ENCODE measurements at regions not wholly inside any gene's neighbourhood (a gene's known extent, or its start where the extent isn't known, plus 50 kb on each side); places are given as distances from the start of the nearest gene placed in this dataset.

DNA sequence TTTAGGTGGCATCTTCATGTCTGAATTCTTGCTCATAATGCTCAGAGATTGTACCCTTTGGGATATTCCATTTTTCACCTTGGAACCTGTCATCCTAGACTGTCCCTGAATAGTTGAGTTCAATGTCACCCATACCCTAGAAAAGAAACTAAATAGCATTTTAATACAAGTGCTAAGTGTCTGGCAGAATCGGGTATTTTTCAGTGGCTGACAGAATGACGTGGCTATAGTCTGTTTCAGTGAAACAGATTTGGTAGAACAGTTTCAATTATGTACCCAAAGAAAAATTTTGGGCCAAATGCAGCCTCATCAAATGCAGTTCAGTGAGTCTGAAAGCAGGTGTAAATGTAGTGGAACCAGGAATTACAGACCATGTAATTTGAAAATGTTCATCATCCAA is 1041.2 kb downstream of the DTWD2 start:
- no peak for DNase-seq (ENCODE audit: low read depth, low spot score)

DNA sequence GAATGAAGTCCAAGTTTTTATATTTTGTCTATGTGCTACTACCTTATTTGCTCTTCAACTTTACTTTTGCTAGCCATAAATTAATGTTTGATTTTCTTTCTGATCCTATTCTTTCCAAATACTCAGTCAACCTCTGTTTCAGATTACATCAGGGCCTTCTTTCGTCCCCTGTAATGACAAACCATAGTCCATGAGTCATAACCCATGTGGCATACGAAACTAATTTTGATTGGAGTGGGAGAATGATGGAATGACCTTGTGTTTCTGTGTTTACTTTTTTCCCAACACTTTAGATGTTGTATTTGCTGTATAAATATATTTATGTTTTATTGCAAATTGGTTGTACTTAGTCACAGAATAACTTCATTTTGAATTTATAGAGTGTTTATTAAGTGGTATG is 1043.1 kb downstream of the DTWD2 start:
- DNase-seq (ENCODE audit: low read depth, low spot score): no peak

- DNase-seq (ENCODE audit: low read depth, low spot score): no peak
These were observed 1044.8 kb downstream of the DTWD2 start for GRCh38 chr5:117943541-117943940.

DNA sequence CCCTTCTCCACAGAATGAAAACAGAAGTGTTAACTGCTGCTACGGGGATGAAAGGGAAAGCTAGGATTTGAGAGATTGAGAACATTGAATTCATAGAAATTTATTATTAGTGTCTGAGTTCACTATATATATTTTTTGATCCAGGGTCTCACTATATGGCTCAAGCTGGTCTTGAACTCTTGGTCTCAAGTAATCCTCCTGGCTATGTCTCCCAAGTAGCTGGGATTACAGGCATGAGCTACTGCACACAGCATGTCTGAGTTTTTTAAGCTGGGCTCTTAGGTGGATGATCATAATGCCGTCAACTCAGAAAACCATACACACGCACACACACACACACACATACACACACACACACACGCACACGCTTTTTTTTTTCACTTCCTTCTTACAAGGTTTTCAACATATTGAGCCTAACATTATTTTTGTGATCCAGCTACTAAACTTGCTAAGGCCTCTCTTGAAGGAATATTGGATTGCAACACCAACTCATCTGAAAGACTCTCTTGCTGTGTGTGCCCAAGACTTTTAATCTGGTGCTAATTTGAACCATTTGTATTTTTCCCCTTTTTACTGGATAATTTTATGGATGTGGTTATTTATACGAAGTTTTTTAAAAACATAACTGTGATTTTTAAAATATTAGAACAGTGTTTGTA is 1045.4 kb downstream of the DTWD2 start:
- DNase-seq (ENCODE audit: low read depth, low spot score): no peak

DNA sequence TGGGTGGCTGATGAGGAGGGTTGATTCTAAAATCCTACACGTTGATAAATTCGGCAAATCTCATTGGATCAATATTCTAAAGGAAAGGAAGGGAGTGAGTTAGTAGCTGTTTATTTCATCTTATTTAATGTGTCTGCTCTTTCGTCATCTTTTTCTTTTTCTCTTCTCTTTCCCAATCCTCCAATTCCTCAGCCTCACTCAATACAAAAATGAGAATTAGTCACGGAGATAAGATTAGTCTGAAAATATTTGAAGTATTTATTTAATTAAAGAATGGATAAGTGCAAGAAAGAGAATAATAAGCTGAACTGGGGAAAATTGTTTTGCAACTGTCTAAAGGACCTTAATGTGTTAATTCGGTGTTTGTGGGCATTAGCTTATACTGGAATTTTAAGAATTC is 1095.1 kb downstream of the DTWD2 start:
- no peak for DNase-seq (ENCODE audit: low read depth, low spot score)

GRCh38 chr5:117892360-117892759 is 1096.0 kb downstream of the DTWD2 start:
- DNase-seq (ENCODE audit: low read depth, low spot score): no peak

- no peak for DNase-seq (ENCODE audit: low read depth, low spot score)
These were observed 1098.8 kb downstream of the DTWD2 start for GRCh38 chr5:117889596-117889995.

DNA sequence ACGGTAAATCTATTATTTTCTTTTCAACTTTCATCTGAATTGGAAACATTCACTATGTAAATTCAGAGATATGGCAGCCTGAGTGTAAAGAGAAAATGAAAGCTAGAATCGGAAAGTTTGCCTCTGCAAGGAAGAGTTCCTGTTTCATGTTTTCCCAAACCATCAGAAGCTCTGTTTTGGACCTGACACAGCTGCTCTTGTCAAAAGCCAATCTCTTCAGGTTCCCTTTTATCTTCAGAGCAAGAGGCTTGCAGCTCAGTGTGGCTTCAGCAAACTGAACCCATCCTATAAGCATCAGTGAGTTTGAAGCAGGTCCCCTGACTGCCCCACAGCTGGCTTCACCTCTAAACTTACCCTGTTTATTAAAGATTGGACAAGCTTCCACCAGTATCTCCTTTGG is 1099.7 kb downstream of the DTWD2 start:
- DNase-seq (ENCODE audit: low read depth, low spot score): no peak

DNA sequence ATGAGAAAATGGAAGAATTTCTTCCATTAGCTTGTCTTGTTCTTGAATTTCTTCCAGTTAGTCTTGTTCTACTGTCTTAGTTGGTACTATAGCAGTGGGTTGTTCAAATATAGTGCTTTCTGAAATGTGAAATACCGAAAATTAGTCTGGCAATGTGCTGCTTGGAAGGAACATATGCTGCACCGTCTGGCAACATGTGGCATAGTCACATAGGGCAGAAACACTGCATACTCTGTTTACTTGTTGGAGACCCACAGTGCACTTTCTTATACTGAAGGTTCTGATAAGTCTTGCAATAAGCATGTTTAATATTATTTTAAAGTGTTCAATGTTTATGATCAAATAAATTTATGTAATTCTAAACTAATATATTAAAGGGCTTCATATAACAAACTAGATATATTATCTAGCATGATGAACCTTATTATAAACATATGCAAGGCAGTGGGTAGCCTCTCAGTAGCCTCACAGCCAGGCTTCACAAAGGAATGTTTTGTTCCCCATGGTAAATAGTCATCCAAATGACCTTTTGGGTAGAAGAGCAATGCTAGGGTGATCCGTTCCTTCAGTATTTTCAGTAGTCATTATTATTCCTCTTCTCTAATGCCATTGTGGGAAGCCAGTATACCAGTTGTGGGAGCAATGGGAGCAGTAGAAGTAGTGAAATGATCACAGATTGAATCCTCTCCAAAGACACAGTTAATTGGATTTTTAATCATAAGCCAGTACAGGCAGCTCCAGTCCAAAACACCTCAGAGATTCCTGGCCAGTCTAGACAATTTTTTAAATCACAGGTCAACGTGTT is 1106.7 kb downstream of the DTWD2 start:
- DNase-seq (ENCODE audit: low read depth, low spot score): no peak

DNA sequence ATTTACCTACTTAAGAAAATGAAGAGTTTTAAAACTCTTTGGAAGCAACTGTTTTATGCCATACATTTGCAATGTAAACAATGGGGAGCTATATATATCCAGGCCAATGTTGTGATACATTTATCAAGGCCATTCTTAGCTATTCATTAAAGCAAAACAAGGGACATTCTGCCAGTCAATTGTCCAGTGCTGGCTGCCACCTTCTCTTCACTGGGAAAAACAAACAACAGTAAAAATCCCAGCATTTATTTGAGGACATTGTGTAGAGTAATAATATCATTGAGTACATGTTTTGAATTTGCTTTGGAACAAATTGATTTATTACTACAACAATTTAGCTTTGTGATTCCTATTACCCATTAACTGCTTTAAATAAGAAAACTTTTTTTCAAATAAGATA is 1107.4 kb downstream of the DTWD2 start:
- no peak for DNase-seq (ENCODE audit: low read depth, low spot score)

DNA sequence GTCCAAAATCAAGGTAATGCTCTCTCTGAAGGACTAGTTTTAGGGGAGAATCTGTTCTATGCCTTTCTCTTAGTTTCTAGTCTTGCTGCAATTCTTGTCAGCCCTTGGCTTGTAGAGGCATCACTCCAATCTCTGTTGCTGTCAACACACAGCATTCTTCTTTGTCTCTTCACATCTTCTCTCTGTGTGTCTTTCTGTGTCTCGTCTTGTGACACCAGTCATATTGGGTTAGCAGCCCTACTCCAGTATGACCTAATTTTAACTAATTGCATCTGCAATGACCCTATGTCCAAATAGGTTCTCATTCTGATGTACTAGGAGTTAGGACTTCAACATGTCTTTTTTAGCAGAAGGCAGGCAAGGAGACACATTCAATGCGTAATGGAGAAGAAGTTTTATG is 1110.6 kb downstream of the DTWD2 start:
- DNase-seq (ENCODE audit: low read depth, low spot score): no peak

GRCh38 chr5:117872798-117873368 is 1115.5 kb downstream of the DTWD2 start:
- DNase-seq (ENCODE audit: low read depth, low spot score): no peak

DNA sequence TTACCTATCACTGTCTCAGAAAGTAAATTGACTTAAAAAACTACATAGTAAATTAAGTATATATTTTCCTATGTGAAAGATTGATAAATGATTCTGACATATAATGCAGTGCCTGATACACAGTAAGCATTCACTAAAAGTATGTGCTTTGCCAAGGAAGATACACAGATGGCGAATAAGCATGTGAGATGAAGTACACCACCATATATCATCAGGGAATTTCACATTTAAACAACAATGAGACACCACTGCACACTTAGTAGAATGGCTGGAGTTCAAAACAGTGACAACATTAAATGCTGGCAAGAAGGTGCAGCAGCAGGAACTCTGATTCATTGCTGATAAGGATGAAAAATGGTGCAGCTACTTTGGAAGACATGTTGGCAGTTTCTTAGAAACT is 1118.8 kb downstream of the DTWD2 start:
- no peak for DNase-seq (ENCODE audit: low read depth, low spot score)

DNA sequence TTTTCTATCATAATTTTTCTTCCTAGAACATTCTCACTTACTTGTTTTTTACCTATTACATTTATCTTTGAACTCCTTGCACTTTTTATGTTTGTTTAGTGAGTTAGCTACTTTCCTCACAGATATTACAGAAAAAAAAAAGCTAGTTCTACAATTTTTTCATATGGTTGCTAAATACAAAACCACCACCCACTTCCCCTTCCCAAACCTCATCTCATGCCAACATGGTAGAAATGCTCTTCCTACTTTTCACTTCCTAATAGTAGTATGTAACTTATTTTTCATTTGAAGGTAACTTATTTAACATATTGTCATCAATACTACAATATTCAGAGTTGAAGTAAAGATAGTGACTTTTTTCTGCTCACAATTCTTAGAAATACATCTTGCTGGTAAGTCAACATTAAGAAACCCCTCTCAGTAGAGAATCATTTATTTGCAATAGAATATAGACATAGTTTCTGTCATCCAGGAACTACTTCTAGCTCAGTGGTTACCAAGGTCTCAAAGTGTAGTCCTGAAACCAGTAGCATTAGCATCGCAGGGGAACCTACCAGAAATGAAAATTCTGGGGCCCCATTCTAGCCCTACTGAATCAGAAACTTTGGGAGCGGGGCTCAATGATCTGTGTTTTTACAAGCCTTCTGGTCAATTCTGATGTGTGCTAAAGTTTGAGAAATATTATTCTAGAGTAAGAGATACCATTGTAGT is 1124.6 kb downstream of the DTWD2 start:
- no peak for DNase-seq (ENCODE audit: low read depth, low spot score)

GRCh38 chr5:117860550-117860949 is 1127.8 kb downstream of the DTWD2 start:
- no peak for DNase-seq (ENCODE audit: low read depth, low spot score)

DNA sequence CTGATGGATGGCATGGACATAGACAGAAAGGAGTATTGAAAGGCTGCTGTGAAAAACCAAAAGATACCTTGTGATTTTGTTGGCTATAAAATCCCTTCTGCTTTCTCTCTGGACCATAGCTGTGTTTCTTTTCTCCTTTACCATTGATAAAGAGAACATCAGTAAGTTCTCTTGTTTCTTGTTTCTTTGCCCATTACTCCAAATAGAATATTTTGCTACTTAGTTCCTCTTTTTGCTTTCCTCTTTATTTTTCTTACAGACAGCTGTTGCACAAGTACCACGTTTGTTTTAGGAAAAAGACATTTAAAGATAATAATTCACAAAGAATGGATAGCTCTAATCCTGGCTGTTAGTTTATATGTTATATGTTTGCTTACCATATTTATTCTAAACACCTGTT is 1129.2 kb downstream of the DTWD2 start:
- no peak for DNase-seq (ENCODE audit: low read depth, low spot score)

DNA sequence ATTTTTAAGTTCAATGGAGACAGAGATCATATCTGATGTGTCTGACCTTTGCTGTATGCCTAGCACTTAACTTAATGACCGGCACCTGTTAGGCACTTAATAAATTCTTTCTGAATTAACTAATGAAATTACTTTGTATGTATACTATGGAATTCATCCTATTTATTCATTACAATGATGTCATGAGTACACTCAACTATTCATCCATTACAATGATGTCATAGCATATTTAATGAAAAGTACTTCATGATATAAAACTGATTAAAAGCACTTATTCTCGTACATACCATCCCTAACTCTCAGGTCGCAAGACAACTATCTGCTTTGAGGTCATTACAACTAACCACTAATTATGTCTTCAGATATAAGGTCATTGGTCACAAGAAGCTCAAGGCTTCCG is 1131.6 kb downstream of the DTWD2 start:
- DNase-seq (ENCODE audit: low read depth, low spot score): no peak

- no peak for DNase-seq (ENCODE audit: low read depth, low spot score)
These were observed 1150.6 kb downstream of the DTWD2 start for GRCh38 chr5:117837786-117838185.

GRCh38 chr5:117833691-117834090 is 1154.7 kb downstream of the DTWD2 start:
- no peak for DNase-seq (ENCODE audit: low read depth, low spot score)

DNA sequence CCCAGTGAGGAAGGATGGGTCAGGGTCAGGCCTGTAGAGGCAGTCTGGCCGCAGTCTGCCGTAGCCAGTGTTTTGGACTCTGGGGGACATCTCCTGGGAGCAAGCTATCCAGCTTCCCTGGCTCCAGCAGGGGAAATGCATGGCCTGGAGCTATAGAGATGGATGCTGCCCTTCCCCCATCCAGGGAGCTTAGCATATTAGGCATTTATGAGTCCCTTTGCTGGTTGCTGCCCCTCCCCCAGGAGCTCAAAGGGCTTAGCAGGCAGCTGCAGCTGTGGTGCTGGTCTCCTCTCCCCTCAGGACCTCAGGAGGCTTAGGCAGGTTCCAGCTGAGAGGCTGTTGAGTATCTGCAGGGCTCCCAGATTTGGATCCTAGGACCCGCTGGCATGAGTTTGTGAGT is 1158.7 kb downstream of the DTWD2 start:
- DNase-seq (ENCODE audit: low read depth, low spot score): no peak

DNA sequence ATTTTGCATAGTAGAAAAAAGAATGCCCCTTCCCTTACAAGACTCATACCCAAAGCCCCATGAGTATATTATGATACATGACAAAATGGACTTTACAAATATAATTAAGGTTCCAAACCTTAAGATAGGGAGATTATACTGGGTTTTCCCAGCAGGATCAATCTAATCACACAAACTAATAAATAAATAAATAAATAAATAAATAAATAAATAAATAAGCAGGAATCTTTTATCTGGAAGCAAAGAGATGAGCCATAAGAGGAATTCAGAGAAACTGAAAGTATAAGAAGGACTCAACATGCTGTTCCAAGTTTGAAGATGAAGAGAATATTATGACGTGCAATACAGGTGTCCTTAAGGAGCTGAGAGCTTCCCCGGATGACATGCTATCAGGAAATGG is 1174.5 kb downstream of the DTWD2 start:
- DNase-seq (ENCODE audit: low read depth, low spot score): no peak

DNA sequence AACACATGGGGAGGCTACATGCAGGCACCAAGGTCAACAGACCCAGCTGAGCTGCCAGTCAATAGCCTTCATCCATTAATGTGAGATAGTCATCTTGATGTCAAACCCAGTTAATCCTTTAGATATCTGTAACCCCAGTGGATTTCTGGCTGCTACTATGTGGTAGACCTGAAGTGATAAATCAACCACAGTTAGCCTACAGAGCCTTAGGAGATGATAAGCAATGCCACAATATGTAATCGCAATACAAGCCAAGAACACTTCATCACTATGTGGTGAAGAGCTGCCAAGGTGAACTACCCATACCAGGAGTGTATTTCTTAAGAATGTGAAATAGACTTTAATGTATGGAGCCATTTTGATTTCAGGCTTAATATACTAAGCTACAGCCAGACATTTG is 1175.5 kb downstream of the DTWD2 start:
- no peak for DNase-seq (ENCODE audit: low read depth, low spot score)

Data from activated CD4-positive, CD25-positive, alpha-beta regulatory T cell treated with anti-CD3 and anti-CD28 coated beads, Interleukin-2, amount 50 U/mL, for 16 hours (primary cell).